Left lung (tissue), 4 donors: ENCODE measurements at regions not wholly inside any gene's neighbourhood (a gene's known extent, or its start where the extent isn't known, plus 50 kb on each side); places are given as distances from the start of the nearest gene placed in this dataset.

Experiments used
- ATAC-seq: fragments of 200-7000 bp; cut with Tn5 transposase; one replicate; pipeline ENCODE4 v1.9.1; 2020; ENCODE audit warnings: moderate library complexity
- DNase-seq, 4 donors: peaks; one replicate each; pipeline ENCODE4 v3.0.0-alpha.2; 2013 to 2020
- H3K27ac ChIP-seq, 2 donors: fragments of 200-600 bp; sonication (generic) in 1 of 2; one replicate each; pipeline versions ENCODE4 v1.5.0 to v1.8.0; 2020 to 2021
- H3K27me3 ChIP-seq, 2 donors: fragments of 200-600 bp; sonication (generic) in 1 of 2; one replicate each; pipeline versions ENCODE4 v1.5.0 to v1.8.0; 2020 to 2021
- H3K36me3 ChIP-seq, 2 donors: fragments of 200-600 bp; sonication (generic) in 1 of 2; one replicate each; pipeline versions ENCODE4 v1.5.0 to v1.8.0; 2020 to 2021
- H3K4me1 ChIP-seq, 2 donors: fragments of 200-600 bp; one replicate each; pipeline ENCODE4 v1.8.0; 2021
- H3K4me3 ChIP-seq, 2 donors: fragments of 200-600 bp; sonication (generic) in 1 of 2; one replicate each; pipeline versions ENCODE4 v1.5.0 to v1.8.0; 2020 to 2021; ENCODE audit warnings: mild to moderate bottlenecking in 1 of 2
- H3K9me3 ChIP-seq, 2 donors: fragments of 200-600 bp; sonication (generic) in 1 of 2; one replicate each; pipeline versions ENCODE4 v1.5.0 to v1.8.0; 2020 to 2021
- intact Hi-C, 2 donors: fragments of 100-400 bp; cut with DNase I; formaldehyde crosslinking; loops; one replicate each; pipeline versions ENCODE4 v1.11.2 to v1.14.2; 2022
- TF ChIP-seq, protein P1 (sequence below), 2 donors: fragments of 200-600 bp; sonication (generic) in 1 of 2; IDR thresholded peaks; one replicate each; pipeline versions ENCODE4 v1.5.0 to v1.8.0; 2021; ENCODE audit warnings: antibody characterized with exemption in 2 of 2
- donor health status: DM: no; HTN: yes; CAD: no.
- donor health status: DM: no; HTN: no; CAD: no.

DNA sequence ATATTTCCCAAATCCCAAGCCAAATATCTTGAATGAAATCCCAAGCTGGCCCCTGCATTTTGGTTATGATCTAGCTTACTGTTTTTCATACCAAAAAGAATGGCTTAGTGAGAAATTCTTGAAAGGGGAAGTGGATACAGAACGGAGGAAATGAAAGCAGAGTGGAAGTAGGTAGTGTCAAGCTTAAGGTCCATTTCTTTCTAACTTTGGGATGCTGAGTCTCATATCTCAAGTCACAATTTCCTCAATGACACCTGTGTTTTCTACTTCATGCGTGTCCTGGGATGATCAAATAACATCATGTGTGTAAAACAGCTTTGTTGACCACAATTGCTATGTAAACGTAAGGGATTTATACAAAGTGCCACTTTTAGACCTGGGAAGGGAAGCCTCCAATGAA lies 238.8 kb upstream of the SLC35B3 start:
- no peaks in the 10 kb centered on the region for H3K36me3 ChIP-seq
- no peaks in the 10 kb centered on the region for H3K27me3 ChIP-seq
- H3K4me3 ChIP-seq = no peak overlapping the region
- no peaks in the 10 kb centered on the region for H3K4me1 ChIP-seq
- H3K27ac ChIP-seq = no peak overlapping the region
- intact Hi-C loops = no loop called here
- H3K9me3 ChIP-seq = no peaks in the 10 kb centered on the region
- no peak for DNase-seq
- TF ChIP-seq, protein P1, sequence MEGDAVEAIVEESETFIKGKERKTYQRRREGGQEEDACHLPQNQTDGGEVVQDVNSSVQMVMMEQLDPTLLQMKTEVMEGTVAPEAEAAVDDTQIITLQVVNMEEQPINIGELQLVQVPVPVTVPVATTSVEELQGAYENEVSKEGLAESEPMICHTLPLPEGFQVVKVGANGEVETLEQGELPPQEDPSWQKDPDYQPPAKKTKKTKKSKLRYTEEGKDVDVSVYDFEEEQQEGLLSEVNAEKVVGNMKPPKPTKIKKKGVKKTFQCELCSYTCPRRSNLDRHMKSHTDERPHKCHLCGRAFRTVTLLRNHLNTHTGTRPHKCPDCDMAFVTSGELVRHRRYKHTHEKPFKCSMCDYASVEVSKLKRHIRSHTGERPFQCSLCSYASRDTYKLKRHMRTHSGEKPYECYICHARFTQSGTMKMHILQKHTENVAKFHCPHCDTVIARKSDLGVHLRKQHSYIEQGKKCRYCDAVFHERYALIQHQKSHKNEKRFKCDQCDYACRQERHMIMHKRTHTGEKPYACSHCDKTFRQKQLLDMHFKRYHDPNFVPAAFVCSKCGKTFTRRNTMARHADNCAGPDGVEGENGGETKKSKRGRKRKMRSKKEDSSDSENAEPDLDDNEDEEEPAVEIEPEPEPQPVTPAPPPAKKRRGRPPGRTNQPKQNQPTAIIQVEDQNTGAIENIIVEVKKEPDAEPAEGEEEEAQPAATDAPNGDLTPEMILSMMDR (IDR thresholded peaks at IDR 0.05) = no peak
- no peak for ATAC-seq

GRCh38 chr6:8672882-8673281 lies 237.5 kb upstream of the SLC35B3 start:
- intact Hi-C loops = no loop called here
- H3K4me3 ChIP-seq = no peak overlapping the region
- no peak for ATAC-seq
- no peak overlapping the region for H3K27ac ChIP-seq
- H3K36me3 ChIP-seq = no peaks in the 10 kb centered on the region
- H3K4me1 ChIP-seq = no peaks in the 10 kb centered on the region
- no peaks in the 10 kb centered on the region for H3K27me3 ChIP-seq
- H3K9me3 ChIP-seq = no peaks in the 10 kb centered on the region
- TF ChIP-seq, protein P1 (IDR thresholded peaks at IDR 0.05) = no peak
- DNase-seq = no peak

- ATAC-seq (no peak), DNase-seq (no peak)
- Histone ChIP-seq H3K36me3 (no peaks in the 10 kb centered on the region), H3K4me3 (no peak overlapping the region), H3K4me1 (no peaks in the 10 kb centered on the region), H3K9me3 (no peaks in the 10 kb centered on the region), H3K27ac (no peak overlapping the region), H3K27me3 (no peaks in the 10 kb centered on the region)
- TF ChIP-seq, protein P1 (IDR thresholded peaks at IDR 0.05) = no peak
- intact Hi-C loops = no loop called here
Observed at GRCh38 chr6:8670792-8671191, 235.4 kb upstream of the SLC35B3 start.

- ATAC-seq (no peak), DNase-seq (no peak)
- H3K4me1 ChIP-seq = no peaks in the 10 kb centered on the region
- intact Hi-C loops = no loop called here
- no peaks in the 10 kb centered on the region for H3K36me3 ChIP-seq
- H3K27ac ChIP-seq = no peak overlapping the region
- TF ChIP-seq, protein P1 (IDR thresholded peaks at IDR 0.05) = no peak
- H3K4me3 ChIP-seq = no peak overlapping the region
- H3K9me3 ChIP-seq = no peaks in the 10 kb centered on the region
- H3K27me3 ChIP-seq = no peaks in the 10 kb centered on the region
Observed at GRCh38 chr6:8664700-8665099, 229.4 kb upstream of the SLC35B3 start.

DNA sequence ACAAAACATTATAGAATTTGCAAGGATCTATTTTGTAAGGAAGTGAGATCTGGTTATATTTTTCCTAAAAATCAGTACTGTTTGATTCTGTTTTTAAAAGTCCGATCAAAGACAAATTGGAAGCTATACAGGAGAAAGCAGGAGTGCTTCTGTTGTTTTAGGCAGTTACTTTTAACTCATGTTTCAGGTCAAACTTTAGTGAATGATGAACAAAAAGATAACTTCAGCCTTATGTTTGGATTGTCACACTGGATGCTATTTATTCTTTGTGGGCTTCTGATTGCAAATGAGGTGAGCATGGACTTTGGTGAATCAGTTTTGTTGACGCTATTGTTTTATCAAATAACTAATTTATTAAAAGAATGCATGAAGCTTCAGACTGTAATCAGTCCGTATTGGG lies 228.7 kb upstream of the SLC35B3 start:
- no peak for DNase-seq
- no peak for ATAC-seq
- intact Hi-C loops = no loop called here
- no peak overlapping the region for H3K4me3 ChIP-seq
- H3K27me3 ChIP-seq = no peaks in the 10 kb centered on the region
- TF ChIP-seq, protein P1 (IDR thresholded peaks at IDR 0.05) = no peak
- no peaks in the 10 kb centered on the region for H3K9me3 ChIP-seq
- H3K4me1 ChIP-seq = no peaks in the 10 kb centered on the region
- no peak overlapping the region for H3K27ac ChIP-seq
- H3K36me3 ChIP-seq = no peaks in the 10 kb centered on the region
